PC-3 (cell line): ENCODE measurements at regions not wholly inside any gene's neighbourhood (a gene's known extent, or its start where the extent isn't known, plus 50 kb on each side); places are given as distances from the start of the nearest gene placed in this dataset.
A peak's percentile ranks its signal among the peaks of the same experiment; 100 is the strongest.

ENCODE experiments used
- ATAC-seq: fragments of 200-7000 bp; cut with Tn5 transposase; 2 replicates; pipeline ENCODE4 v1.9.1; 2020; ENCODE audit warnings: mild to moderate bottlenecking, moderate library complexity
- BruUV-seq: library from RNA; stranded (reverse); fragments of 400-500 nt; replicated peaks from 2 replicates; lab custom pipeline; 2021; lab: Mats Ljungman, UMichigan
- CTCF ChIA-PET: fragments of 300-600 bp; sonication (Branson Sonifier 250); formaldehyde crosslinking; loops from one replicate; lab custom pipeline; 2022; ENCODE audit warnings: antibody characterized with exemption; lab: Charles Lee
- POLR2A ChIA-PET: fragments of 300-600 bp; sonication (Branson Sonifier 250); formaldehyde crosslinking; loops from one replicate; lab custom pipeline; 2022; ENCODE audit warnings: antibody characterized with exemption; ENCODE audit not compliant: unreplicated experiment; lab: Charles Lee
- DNase-seq: peaks from one replicate; pipeline ENCODE4 v3.0.0-alpha.2; 2015
- H2AFZ ChIP-seq: fragments of 300-600 bp; sonication (generic); 2 replicates; pipeline ENCODE4 v1.6.0; 2016; ENCODE audit warnings: antibody characterized with exemption, low read length
- H3F3A ChIP-seq: fragments of 300-600 bp; sonication (generic); one replicate; pipeline ENCODE4 v1.6.0; 2017; ENCODE audit warnings: antibody characterized with exemption, low read length, control low read depth, mild to moderate bottlenecking; ENCODE audit not compliant: unreplicated experiment
- H3K27ac ChIP-seq: fragments of 300-600 bp; sonication (generic); 2 replicates; pipeline ENCODE4 v1.5.1; 2016; ENCODE audit warnings: mild to moderate bottlenecking, low read length
- H3K27me3 ChIP-seq: fragments of 300-600 bp; sonication (generic); 2 replicates; pipeline ENCODE4 v1.6.1; 2016; ENCODE audit warnings: low read length, mixed read lengths
- H3K36me3 ChIP-seq: fragments of 300-600 bp; sonication (generic); 2 replicates; pipeline ENCODE4 v1.6.1; 2016; ENCODE audit warnings: low read depth, mixed run types, low read length, mixed read lengths
- H3K4me1 ChIP-seq: fragments of 300-600 bp; sonication (generic); 2 replicates; pipeline ENCODE4 v1.5.1; 2016; ENCODE audit warnings: low read length; ENCODE audit not compliant: insufficient read depth
- H3K4me2 ChIP-seq: fragments of 300-600 bp; sonication (generic); 2 replicates; pipeline ENCODE4 v1.6.0; 2016; ENCODE audit warnings: low read length
- H3K4me3 ChIP-seq: fragments of 300-600 bp; sonication (generic); 2 replicates; pipeline ENCODE4 v1.5.1; 2016; ENCODE audit warnings: mild to moderate bottlenecking, low read length, mixed read lengths
- H3K79me2 ChIP-seq: fragments of 300-600 bp; sonication (generic); 2 replicates; pipeline ENCODE4 v1.6.1; 2017; ENCODE audit warnings: low read length, mixed read lengths
- H3K9ac ChIP-seq: fragments of 300-600 bp; sonication (generic); 2 replicates; pipeline ENCODE4 v1.6.0; 2016; ENCODE audit warnings: mild to moderate bottlenecking, low read length
- H3K9me2 ChIP-seq: fragments of 300-600 bp; sonication (generic); replicated peaks from 2 replicates; pipeline ENCODE4 v1.6.1; 2016; ENCODE audit warnings: mixed run types, low read length, mixed read lengths
- H3K9me3 ChIP-seq: fragments of 300-600 bp; sonication (generic); 2 replicates; pipeline ENCODE4 v1.6.1; 2016; ENCODE audit warnings: low read length, mixed read lengths
- H4K20me1 ChIP-seq: fragments of 300-600 bp; sonication (generic); 2 replicates; pipeline ENCODE4 v1.6.1; 2016; ENCODE audit warnings: low read length, mixed read lengths
- CTCF ChIP-seq: fragments of 300-600 bp; sonication (generic); conservative IDR thresholded peaks from 2 replicates; pipeline ENCODE4 v1.5.1; 2017; ENCODE audit warnings: antibody characterized with exemption, low read depth, mild to moderate bottlenecking, low read length
- EZH2 ChIP-seq: fragments of 300-600 bp; sonication (generic); IDR thresholded peaks from one replicate; pipeline ENCODE4 v1.6.1; 2017; ENCODE audit warnings: antibody characterized with exemption, mild to moderate bottlenecking, low read length; ENCODE audit not compliant: unreplicated experiment
- EZH2phosphoT487 ChIP-seq: fragments of 300-600 bp; sonication (generic); IDR thresholded peaks from 2 replicates; pipeline ENCODE4 v1.6.1; 2018; ENCODE audit warnings: mild to moderate bottlenecking, antibody characterized with exemption, low read length, borderline replicate concordance
- intact Hi-C: fragments of 100-400 bp; cut with micrococcal nuclease; formaldehyde crosslinking; loops from 2 replicates; pipeline ENCODE4 v1.9.0; 2023

DNA sequence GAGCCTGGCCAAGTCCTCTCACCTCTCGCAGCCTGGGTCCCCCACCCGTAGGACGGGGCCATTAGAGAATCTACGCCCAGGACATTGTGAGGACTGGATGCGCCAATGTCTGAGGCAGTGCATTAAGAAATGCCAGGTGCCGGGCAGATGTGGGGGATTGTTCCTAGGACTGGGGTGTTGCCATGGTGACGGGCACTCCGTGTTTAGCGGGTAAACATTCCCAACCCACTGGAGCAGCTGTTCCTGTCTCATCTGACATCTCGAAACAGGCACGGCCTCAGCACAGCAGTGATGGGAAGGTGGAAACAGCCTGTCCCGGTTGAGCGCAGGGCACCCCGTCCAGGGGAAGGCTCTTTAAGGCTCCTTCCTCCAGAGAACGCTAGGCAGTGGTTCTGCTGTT lies 99.6 kb upstream of the RTL6 start:
- no peak for TF ChIP-seq EZH2phosphoT487
- no peak for TF ChIP-seq CTCF
- TF ChIP-seq EZH2: no peak
- Histone ChIP-seq H3K79me2 (no peaks in the 10 kb centered on the region), H3K4me1 (no peaks in the 10 kb centered on the region), H3K36me3 (no peaks in the 10 kb centered on the region), H2AFZ (no peak overlapping the region), H3F3A (no peaks in the 10 kb centered on the region), H3K27ac (no peak overlapping the region), H4K20me1 (no peaks in the 10 kb centered on the region), H3K9me3 (no peaks in the 10 kb centered on the region), H3K4me2 (no peak overlapping the region), H3K4me3 (no peak overlapping the region), H3K9ac (no peak overlapping the region), H3K9me2 (no peaks in the 10 kb centered on the region), H3K27me3 (peaks cover 11% of the 10 kb centered on the region; the same call in 1 of the 2 replicates)
- BruUV-seq: no TSS peak
- CTCF ChIA-PET: no interaction called here
- ATAC-seq: no peak
- intact Hi-C loops: no loop called here
- no peak for DNase-seq
- POLR2A ChIA-PET: no interaction called here

- H3K9ac ChIP-seq: no peak overlapping the region
- no peaks in the 10 kb centered on the region for H3F3A ChIP-seq
- no peak overlapping the region for H3K4me2 ChIP-seq
- no TSS peak for BruUV-seq
- no peaks in the 10 kb centered on the region for H3K9me3 ChIP-seq
- H3K27ac ChIP-seq: no peak overlapping the region
- H3K9me2 ChIP-seq: no peaks in the 10 kb centered on the region
- intact Hi-C loops: no loop called here
- no peaks in the 10 kb centered on the region for H3K4me1 ChIP-seq
- POLR2A ChIA-PET: no interaction called here
- CTCF ChIA-PET: no interaction called here
- no peak overlapping the region for H2AFZ ChIP-seq
- no peak for ATAC-seq
- no peaks in the 10 kb centered on the region for H3K36me3 ChIP-seq
- peaks cover 11% of the 10 kb centered on the region; the same call in 1 of the 2 replicates for H3K27me3 ChIP-seq
- no peak for DNase-seq
- TF ChIP-seq EZH2phosphoT487: no peak
- TF ChIP-seq CTCF: no peak
- no peak for TF ChIP-seq EZH2
- H4K20me1 ChIP-seq: no peaks in the 10 kb centered on the region
- H3K79me2 ChIP-seq: no peaks in the 10 kb centered on the region
- H3K4me3 ChIP-seq: no peak overlapping the region
Observed at GRCh38 chr22:44596396-44597125, 98.5 kb upstream of the RTL6 start.

- H3K36me3 ChIP-seq: no peaks in the 10 kb centered on the region
- no TSS peak for BruUV-seq
- H3K4me1 ChIP-seq: no peaks in the 10 kb centered on the region
- H3K4me3 ChIP-seq: no peak overlapping the region
- no peaks in the 10 kb centered on the region for H3K9me2 ChIP-seq
- peaks cover 11% of the 10 kb centered on the region; the same call in 1 of the 2 replicates for H3K27me3 ChIP-seq
- H4K20me1 ChIP-seq: no peaks in the 10 kb centered on the region
- no peak overlapping the region for H3K27ac ChIP-seq
- no peak for DNase-seq
- CTCF ChIA-PET: no interaction called here
- no peaks in the 10 kb centered on the region for H3K79me2 ChIP-seq
- POLR2A ChIA-PET: no interaction called here
- intact Hi-C loops: no loop called here
- no peaks in the 10 kb centered on the region for H3F3A ChIP-seq
- no peaks in the 10 kb centered on the region for H3K9me3 ChIP-seq
- no peak for ATAC-seq
- peak overlapping the region; percentile 38; the same call in 1 of the 2 replicates for H3K4me2 ChIP-seq
- H3K9ac ChIP-seq: no peak overlapping the region
- no peak overlapping the region for H2AFZ ChIP-seq
- no peak for TF ChIP-seq EZH2phosphoT487
- TF ChIP-seq CTCF: no peak
- no peak for TF ChIP-seq EZH2
Observed at GRCh38 chr22:44595841-44596341, 97.9 kb upstream of the RTL6 start.
